Ureter (tissue), 1 donor: ENCODE measurements at regions not wholly inside any gene's neighbourhood (a gene's known extent, or its start where the extent isn't known, plus 50 kb on each side); places are given as distances from the start of the nearest gene placed in this dataset.

ENCODE experiments used
- DNase-seq: peaks from one replicate; pipeline ENCODE4 v3.0.0-alpha.2; 2020; ENCODE audit warnings: low spot score
- donor health status: DM: yes; HTN: yes; CAD: no.

GRCh38 chr6:90435207-90435899 lies 138.7 kb upstream of the BACH2 start:
- DNase-seq: no peak

DNA sequence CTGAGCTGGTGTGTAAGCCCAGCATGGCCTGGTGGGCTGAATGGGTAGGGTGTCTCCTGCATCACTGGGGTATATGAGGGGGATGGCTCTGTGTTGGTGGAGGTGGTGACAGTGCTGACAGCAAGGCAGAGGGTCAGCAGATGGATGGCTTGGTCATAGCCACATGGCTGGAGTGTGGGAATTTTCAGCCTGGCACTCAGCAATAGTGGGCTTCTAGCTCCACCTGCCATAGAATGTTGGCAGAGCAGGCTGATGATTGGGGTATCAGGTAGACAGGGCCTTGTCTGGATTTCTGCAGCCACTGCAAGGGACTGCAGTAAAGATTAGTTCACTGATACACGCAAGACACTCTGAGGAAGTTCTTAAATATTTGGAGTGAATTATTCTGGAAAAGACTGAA lies 137.5 kb upstream of the BACH2 start:
- DNase-seq: no peak

DNA sequence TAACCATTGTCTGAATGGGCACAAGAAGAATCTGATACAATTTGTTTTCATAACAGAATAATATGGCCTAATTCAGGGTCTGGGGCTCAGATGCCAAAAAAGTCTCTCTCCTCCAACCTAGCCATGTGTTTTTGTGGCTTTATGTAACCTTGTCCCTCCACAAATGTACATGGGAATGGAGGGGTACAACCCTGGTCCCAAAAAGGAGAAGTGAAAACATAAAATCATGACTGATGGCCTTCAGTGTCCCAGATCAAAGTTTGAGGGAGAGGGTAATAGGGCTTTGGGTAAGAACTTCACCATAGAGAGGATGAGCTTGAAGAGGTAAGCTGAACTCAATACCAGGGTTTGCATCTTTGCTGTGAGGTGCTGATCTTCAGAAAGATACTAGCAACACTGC lies 136.3 kb upstream of the BACH2 start:
- DNase-seq: no peak

- no peak for DNase-seq
Observed at GRCh38 chr6:90432041-90432775, 135.6 kb upstream of the BACH2 start.

GRCh38 chr6:90431576-90431975 lies 134.9 kb upstream of the BACH2 start:
- DNase-seq: no peak

GRCh38 chr6:90429713-90430112 lies 133.1 kb upstream of the BACH2 start:
- DNase-seq: no peak

DNA sequence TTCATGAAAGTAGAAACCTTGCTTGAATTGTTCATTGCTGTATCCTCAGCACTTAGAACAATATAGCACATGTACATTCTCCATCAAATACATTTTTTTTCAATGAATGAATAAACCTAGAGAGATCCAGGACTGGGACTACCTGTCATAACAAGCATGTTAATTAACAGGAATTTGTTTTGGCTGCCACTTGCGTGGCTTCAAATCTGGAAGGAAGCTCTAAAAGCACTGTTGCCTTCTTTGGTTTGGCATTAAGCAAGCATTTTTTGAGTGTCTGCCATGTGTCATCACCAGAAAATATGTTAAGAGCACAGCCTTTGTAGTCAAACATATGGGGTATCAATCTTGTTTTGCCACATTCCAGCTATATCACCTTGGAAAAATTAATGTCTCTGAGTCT lies 131.9 kb upstream of the BACH2 start:
- DNase-seq: no peak

DNA sequence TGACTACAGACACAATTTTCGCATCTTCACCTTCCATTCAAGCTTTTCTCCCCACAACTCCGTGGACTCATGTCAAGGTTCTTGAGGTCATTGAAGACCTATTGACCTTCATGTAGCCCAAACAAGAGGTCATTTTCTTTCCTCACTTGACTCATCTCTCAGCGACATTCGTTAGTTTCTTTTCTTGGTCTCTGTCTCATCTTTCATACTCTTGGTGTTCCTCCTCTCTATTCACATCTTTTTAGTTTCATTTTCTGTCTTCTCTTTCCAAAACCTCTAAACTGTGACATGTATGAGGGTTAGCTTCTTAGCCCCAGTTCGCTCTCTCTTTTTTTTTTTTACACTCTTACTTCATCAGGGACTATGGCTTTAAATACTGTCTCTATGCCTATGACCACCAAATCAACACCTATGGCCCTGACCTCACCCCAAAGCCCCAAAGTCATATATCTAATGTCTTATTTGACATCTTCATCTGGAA lies 128.6 kb upstream of the BACH2 start:
- DNase-seq: no peak

DNA sequence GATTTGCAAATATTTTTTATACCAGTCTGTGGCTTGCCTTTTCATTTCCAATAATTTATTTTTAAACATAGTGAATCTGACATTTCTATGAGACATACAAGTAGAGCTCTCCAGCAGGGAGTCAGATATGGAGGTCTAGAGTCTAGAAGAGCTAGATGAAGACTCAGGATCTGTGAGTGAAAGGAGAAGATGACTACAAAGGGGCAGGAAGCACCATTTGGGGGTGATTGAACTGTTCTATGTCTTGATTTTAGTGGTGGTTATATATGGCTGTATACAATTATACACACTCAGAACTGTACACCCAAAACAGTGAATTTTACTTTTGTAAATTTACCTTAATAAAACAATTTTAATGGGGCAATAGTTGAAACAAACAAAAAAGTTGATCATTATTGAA lies 127.9 kb upstream of the BACH2 start:
- DNase-seq: no peak

GRCh38 chr6:90421666-90422065 lies 125.0 kb upstream of the BACH2 start:
- no peak for DNase-seq

DNA sequence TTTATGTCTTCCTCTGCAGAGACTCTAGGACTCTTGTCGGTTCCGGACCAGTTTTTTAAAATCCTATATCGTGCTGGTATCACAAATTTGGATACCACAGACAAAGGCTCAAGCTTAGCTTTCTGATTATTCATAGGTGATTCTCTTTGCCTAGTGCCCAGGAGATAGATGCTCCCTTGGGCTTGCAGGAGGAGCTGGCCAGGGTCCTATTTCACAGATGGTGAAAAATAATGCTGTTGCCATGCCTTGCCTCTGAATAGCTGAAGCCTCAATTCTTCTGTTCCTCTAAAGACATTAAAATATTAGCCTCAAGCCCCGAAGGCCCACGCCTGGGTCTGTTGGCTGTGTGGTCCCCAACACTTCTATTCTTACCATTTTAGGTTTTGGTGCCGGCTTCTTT lies 123.9 kb upstream of the BACH2 start:
- no peak for DNase-seq

DNA sequence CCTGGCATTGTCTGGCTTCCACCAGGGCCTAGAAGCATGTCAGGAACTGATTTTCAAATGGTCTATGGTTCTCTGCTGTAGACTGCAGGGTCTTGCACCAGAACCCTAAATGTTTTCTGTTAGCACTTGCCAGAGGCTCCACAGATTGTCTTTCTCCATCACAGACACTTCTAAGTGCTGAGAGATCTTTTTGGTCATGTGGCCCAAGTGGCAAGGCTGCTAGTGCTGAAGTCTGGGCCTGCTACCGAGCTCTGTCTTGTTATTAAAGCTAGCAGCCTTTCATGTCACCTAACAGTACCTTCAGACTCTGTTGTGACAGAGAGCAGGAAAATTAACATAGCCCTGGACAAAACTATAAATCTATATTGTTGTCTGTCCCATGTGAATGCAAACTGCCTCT lies 120.7 kb upstream of the BACH2 start:
- no peak for DNase-seq

DNA sequence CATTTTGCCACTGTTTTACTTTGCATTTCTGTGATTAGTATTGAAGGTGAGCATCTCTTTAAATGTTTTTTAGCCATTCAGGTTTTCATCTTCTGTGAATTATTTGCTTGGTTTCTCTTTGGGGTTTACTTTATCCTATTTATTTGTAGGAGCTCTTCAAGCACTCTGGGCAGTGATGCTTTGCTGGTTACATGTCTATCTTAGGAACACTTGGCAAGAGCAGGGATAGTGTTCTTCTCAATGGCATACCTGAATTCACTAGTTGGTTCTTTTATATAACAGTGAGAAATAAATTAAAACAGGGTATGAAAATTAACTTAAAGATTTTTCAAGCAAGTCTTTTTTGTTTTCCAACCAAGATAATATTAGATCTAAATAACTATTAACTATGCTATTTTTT lies 119.7 kb upstream of the BACH2 start:
- no peak for DNase-seq

DNA sequence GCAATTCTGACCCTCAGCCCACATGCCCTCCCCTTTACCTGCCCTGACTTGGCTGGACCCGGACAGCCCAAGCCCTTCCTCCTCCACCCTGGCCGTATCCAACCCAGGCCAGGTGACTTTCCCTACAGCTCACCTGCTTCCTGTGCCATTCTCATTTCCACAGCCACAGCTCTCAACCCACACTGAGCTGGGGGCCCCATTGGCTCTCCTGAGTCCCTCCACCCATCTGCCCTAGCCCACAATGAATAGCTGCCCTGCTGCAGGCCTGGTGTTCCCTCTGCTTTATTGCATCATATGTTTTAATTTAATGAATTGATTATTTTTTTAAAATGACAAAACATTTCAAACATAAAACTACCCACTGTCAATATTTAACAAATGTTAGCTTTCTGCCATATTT lies 118.5 kb upstream of the BACH2 start:
- no peak for DNase-seq

DNA sequence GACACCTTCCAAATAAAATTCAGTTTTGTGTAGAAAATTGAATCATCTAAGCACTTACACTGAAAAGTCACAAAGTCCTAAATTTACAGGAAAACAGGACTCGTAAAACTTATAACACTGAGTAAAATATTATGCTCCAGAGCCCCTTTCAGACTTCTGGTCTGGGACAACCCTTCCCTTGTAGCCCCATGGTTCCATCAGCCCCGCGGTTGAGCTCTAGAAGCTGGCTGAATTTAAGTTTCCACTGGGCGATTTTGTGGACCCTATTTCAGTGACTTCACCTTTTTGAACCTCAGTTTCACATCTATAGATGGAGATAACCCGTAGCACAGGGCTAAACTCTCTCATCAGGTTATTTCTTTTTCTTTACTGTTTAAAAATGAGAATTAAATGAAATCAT lies 117.7 kb upstream of the BACH2 start:
- no peak for DNase-seq

GRCh38 chr6:90413867-90414266 lies 117.2 kb upstream of the BACH2 start:
- no peak for DNase-seq

GRCh38 chr6:90413396-90413795 lies 116.8 kb upstream of the BACH2 start:
- no peak for DNase-seq

GRCh38 chr6:90412538-90413369 lies 116.1 kb upstream of the BACH2 start:
- no peak for DNase-seq

DNA sequence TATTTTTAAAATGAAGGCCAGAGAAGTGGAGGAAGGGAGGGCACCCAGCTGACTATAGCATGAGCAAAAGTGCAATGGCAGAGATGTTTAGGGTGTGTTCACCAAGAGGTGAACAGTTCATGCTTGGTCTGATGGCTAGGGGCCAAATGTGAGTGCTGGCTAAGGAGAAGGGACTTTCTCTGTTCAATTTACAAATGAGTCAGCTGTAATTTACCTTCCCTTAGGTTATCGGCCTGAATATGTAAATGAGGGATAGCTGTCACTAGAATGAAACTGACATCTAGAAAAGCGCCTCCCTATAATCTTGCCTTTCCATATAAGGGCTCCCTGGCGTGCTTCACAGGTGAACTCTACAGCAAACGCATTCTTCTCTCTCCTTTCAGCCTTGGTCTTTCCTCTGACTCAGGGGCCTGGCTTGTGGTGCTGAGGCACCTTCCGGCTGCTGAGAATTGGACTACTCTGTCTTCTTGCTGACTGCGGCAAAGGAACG lies 114.7 kb upstream of the BACH2 start:
- no peak for DNase-seq

DNA sequence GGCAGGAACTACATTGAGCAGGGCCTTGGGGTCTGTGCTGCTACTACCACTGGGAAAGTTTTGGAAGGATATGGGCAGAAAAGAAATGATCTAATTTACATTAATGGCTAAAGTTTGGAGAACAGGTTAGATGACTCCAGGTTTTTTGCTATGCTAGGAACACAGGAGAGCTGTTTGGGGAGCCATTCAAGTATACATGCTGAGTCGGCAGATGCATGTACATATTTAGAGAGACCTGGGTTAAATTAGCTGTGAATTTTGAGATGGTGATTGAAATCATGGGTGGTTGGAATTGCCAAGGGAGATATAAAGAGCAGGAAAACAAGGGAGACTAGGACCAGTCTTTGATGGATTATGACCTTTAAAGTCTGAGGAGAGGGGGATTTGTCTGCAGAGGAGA lies 113.1 kb upstream of the BACH2 start:
- no peak for DNase-seq

DNA sequence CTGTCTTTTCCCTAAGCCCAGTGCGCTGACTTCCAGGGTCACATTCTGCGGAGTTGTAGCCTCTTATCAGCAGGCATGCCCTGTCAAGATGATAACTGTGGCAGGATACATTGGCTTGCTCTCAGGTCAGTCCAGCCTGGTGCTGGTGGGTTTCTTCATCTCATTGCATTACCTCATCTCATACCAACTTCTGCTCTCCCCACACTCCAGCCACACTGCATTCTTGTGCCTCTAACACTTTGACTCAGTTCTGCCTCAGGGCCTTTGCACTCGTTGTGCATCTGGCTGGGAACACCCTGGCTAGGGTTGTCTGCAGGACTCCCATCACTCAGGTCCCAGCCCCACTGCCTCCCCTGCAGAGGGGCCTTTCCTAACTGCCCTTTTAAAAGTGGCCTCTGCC lies 110.3 kb upstream of the BACH2 start:
- no peak for DNase-seq

DNA sequence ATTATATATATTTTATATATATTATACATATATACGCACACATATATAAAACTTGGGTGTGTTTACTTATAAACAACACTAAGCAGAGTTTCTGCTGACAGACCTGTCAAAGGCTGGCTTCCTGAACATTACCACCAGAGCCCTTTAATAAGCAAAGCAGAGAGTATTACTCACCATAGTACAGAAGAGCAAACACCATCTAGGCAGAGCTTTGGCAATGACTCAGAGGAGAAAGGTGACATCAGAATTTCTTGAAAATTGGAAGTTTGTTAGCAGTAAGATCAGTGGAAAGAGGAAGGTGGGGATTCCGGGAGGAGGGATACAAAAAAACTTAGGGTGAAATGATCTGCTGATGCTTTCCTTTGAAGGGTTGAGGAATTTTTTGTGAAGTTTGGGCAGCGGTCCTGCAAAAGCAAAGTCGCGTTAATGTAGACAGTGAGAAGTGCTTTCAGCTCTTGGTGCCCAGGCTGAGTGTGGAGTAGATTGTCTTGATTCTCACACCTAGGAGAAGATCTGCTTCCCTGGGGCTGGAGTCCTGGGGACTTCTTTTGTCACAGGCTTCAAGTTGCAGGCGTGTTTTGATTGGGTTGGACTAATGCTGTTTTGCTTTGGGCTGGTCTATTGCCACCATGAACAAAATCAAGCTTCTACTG lies 109.6 kb upstream of the BACH2 start:
- no peak for DNase-seq
